Ascending aorta (tissue), 2 donors: ENCODE measurements at regions not wholly inside any gene's neighbourhood (a gene's known extent, or its start where the extent isn't known, plus 50 kb on each side); places are given as distances from the start of the nearest gene placed in this dataset.

Source experiments
- DNase-seq, 2 donors: peaks; one replicate each; pipeline ENCODE4 v3.0.0-alpha.2; 2019; ENCODE audit warnings: low spot score in 2 of 2
- H3K27ac ChIP-seq, 2 donors: fragments of 200-600 bp; sonication (generic); one replicate each; pipeline ENCODE4 v1.5.1; 2016 to 2017; ENCODE audit warnings: mild to moderate bottlenecking in 1 of 2
- H3K27me3 ChIP-seq: fragments of 200-600 bp; sonication (generic); one replicate; pipeline ENCODE4 v1.5.1; 2017
- H3K36me3 ChIP-seq, 2 donors: fragments of 200-600 bp; sonication (generic); one replicate each; pipeline ENCODE4 v1.5.1; 2016
- H3K4me1 ChIP-seq, 2 donors: fragments of 200-600 bp; sonication (generic); one replicate each; pipeline ENCODE4 v1.5.1; 2016 to 2017; ENCODE audit warnings: mild to moderate bottlenecking in 1 of 2
- H3K4me3 ChIP-seq, 2 donors: fragments of 200-600 bp; sonication (generic); one replicate each; pipeline ENCODE4 v1.5.1; 2016 to 2017; ENCODE audit warnings: mild to moderate bottlenecking in 1 of 2
- H3K9me3 ChIP-seq, 2 donors: fragments of 200-600 bp; sonication (generic); one replicate each; pipeline ENCODE4 v1.5.1; 2016
- CTCF ChIP-seq, 3 experiments: fragments of 200-600 bp in 2 of 3; fragments of 450-650 bp in 1 of 3; sonication (generic) in 2 of 3; IDR thresholded peaks; one replicate each; pipeline ENCODE4 v1.5.1; 2016 to 2019; ENCODE audit warnings: antibody characterized with exemption in 3 of 3, mild to moderate bottlenecking in 1 of 3, moderate library complexity in 1 of 3
- intact Hi-C: fragments of 100-400 bp; cut with DNase I; formaldehyde crosslinking; loops from one replicate; pipeline ENCODE4 v1.15.1; 2023

GRCh38 chr7:18241543-18242231, 214.0 kb upstream of the PRPS1L1 start:
- no peak overlapping the region for H3K27ac ChIP-seq
- intact Hi-C loops: no loop called here

GRCh38 chr7:18243731-18244130, 216.1 kb upstream of the PRPS1L1 start:
- Histone ChIP-seq H3K4me1 (no peaks in the 10 kb centered on the region), H3K27ac (no peak overlapping the region), H3K36me3 (no peaks in the 10 kb centered on the region), H3K9me3 (peaks cover 0 to 12% of the 10 kb centered on the region in 2 donors), H3K27me3 (no peaks in the 10 kb centered on the region), H3K4me3 (no peak overlapping the region)
- intact Hi-C loops: no loop called here
- DNase-seq: no peak
- no peak for TF ChIP-seq CTCF (IDR thresholded peaks at IDR 0.05)

More at GRCh38 chr7:18241543-18242231, 214.0 kb upstream of the PRPS1L1 start:
- Histone ChIP-seq H3K36me3 (no peaks in the 10 kb centered on the region), H3K4me3 (no peak overlapping the region), H3K4me1 (no peaks in the 10 kb centered on the region), H3K9me3 (no peaks in the 10 kb centered on the region), H3K27me3 (no peaks in the 10 kb centered on the region)
- no peak for DNase-seq
- TF ChIP-seq CTCF (IDR thresholded peaks at IDR 0.05): no peak

GRCh38 chr7:18250133-18250532, 222.5 kb upstream of the PRPS1L1 start:
- TF ChIP-seq CTCF (IDR thresholded peaks at IDR 0.05): no peak
- intact Hi-C loops: no loop called here
- DNase-seq: no peak

GRCh38 chr7:18257711-18258110, 230.1 kb upstream of the PRPS1L1 start:
- Histone ChIP-seq H3K4me3 (no peak overlapping the region), H3K4me1 (no peaks in the 10 kb centered on the region), H3K27me3 (no peaks in the 10 kb centered on the region), H3K27ac (no peak overlapping the region), H3K36me3 (no peaks in the 10 kb centered on the region), H3K9me3 (peaks cover 0 to 21% of the 10 kb centered on the region in 2 donors)
- intact Hi-C loops: no loop called here
- no peak for TF ChIP-seq CTCF (IDR thresholded peaks at IDR 0.05)
- no peak for DNase-seq

More at GRCh38 chr7:18250133-18250532, 222.5 kb upstream of the PRPS1L1 start:
- no peak overlapping the region for H3K27ac ChIP-seq
- no peaks in the 10 kb centered on the region for H3K36me3 ChIP-seq
- H3K27me3 ChIP-seq: no peaks in the 10 kb centered on the region
- no peaks in the 10 kb centered on the region for H3K4me1 ChIP-seq
- H3K4me3 ChIP-seq: no peak overlapping the region
- H3K9me3 ChIP-seq: peaks cover 11 to 44% of the 10 kb centered on the region in 2 donors

GRCh38 chr7:18262058-18262457, 233.5 kb upstream of the HDAC9 start:
- peaks cover 0 to 14% of the 10 kb centered on the region in 2 donors for H3K9me3 ChIP-seq
- no peaks in the 10 kb centered on the region for H3K36me3 ChIP-seq
- H3K4me1 ChIP-seq: no peaks in the 10 kb centered on the region
- DNase-seq: no peak
- intact Hi-C loops: no loop called here
- H3K4me3 ChIP-seq: no peak overlapping the region
- no peaks in the 10 kb centered on the region for H3K27me3 ChIP-seq
- H3K27ac ChIP-seq: no peak overlapping the region
- no peak for TF ChIP-seq CTCF (IDR thresholded peaks at IDR 0.05)
